ENCODE measurements at regions not wholly inside any gene's neighbourhood (a gene's known extent, or its start where the extent isn't known, plus 50 kb on each side); places are given as distances from the start of the nearest gene placed in this dataset.

- Histone ChIP-seq H2AFZ (replicated peaks) (no peak overlapping the region), H3F3A (ENCODE audit: low read depth) (no peaks in the 10 kb centered on the region), H3K36me3 (no peaks in the 10 kb centered on the region), H3K4me3 (no peak overlapping the region), H3K4me2 (no peak overlapping the region), H3K9me3 (ENCODE audit: low read depth) (no peaks in the 10 kb centered on the region), H3K27ac (no peak overlapping the region), H3K27me3 (no peaks in the 10 kb centered on the region), H3K79me2 (ENCODE audit: low read depth) (no peaks in the 10 kb centered on the region), H4K20me1 (ENCODE audit: low read depth) (no peaks in the 10 kb centered on the region), H3K4me1 (no peaks in the 10 kb centered on the region), H3K9ac (no peak overlapping the region)
- Mint-ChIP-seq H3K27ac (no peak overlapping the region), H3K9me3 (peaks cover 3% of the 10 kb centered on the region), H3K36me3 (no peaks in the 10 kb centered on the region), H3K27me3 (ENCODE audit: insufficient read depth, low read depth) (no peaks in the 10 kb centered on the region), H3K4me3 (no peak overlapping the region), H3K4me1 (peaks cover 13% of the 10 kb centered on the region)
- TF ChIP-seq EZH2phosphoT487 (IDR thresholded peaks at IDR 0.05) (no peak), CTCF (IDR thresholded peaks at IDR 0.05) (no peak), EZH2 (IDR thresholded peaks at IDR 0.05) (no peak)
- no peak for DNase-seq (ENCODE audit: low spot score)
These were observed 1259.6 kb upstream of the CNTN5 start for GRCh38 chr11:97761175-97761574.

DNA sequence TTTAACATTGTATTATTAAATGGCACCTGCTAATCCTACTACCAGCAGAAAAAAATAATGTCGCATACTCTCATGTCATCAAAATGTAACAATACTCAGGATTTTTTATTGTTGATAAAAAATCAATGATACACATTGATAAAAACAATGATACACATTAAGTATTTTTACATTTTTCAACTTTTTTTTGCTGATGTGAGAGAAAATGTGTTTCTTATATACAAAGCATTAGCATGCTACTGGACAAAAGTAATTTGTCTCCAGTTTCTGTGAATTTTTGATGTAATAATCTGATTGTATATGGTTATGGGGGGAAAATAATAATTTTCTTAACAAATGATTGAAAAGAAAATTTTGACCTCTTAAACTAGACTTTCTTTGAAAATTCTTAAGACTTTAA lies 1256.6 kb upstream of the CNTN5 start:
- Histone ChIP-seq H3K27me3 (no peaks in the 10 kb centered on the region), H3K9me3 (ENCODE audit: low read depth) (no peaks in the 10 kb centered on the region), H4K20me1 (ENCODE audit: low read depth) (no peaks in the 10 kb centered on the region), H3K27ac (no peak overlapping the region), H2AFZ (replicated peaks) (no peak overlapping the region), H3K4me1 (no peaks in the 10 kb centered on the region), H3K9ac (no peak overlapping the region), H3K4me3 (no peak overlapping the region), H3K79me2 (ENCODE audit: low read depth) (no peaks in the 10 kb centered on the region), H3K4me2 (no peak overlapping the region), H3K36me3 (no peaks in the 10 kb centered on the region), H3F3A (ENCODE audit: low read depth) (no peaks in the 10 kb centered on the region)
- TF ChIP-seq EZH2 (IDR thresholded peaks at IDR 0.05) (no peak), EZH2phosphoT487 (IDR thresholded peaks at IDR 0.05) (no peak), CTCF (IDR thresholded peaks at IDR 0.05) (no peak)
- peak overlapping the region; percentile 75 for H3K27ac Mint-ChIP-seq
- H3K4me3 Mint-ChIP-seq, result no peak overlapping the region
- peaks cover 3% of the 10 kb centered on the region for H3K9me3 Mint-ChIP-seq
- peaks cover 13% of the 10 kb centered on the region for H3K4me1 Mint-ChIP-seq
- no peak for DNase-seq (ENCODE audit: low spot score)
- H3K36me3 Mint-ChIP-seq, result no peaks in the 10 kb centered on the region
- H3K27me3 Mint-ChIP-seq (ENCODE audit: insufficient read depth, low read depth), result no peaks in the 10 kb centered on the region

DNA sequence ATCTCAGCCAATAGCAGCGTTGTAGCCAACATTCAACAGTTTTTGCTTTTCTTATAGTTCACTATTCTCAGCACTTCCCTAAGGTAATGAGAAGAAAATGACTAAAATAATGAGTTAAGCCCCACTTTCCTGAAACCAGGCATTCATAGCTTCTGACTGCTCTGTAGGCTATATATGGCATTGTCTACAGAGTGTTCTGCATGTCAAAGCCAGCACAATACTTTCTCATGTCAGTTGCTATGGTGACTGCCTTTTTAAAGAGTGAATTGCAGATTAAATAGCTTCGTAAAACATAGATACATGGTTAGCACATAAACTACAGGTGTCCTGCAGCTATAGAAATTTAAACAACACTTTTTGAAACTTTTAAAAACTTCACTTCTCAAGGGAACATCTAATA lies 1256.1 kb upstream of the CNTN5 start:
- no peak overlapping the region for H3K9ac ChIP-seq
- Mint-ChIP-seq H3K36me3 (no peaks in the 10 kb centered on the region), H3K27ac (peak overlapping the region; percentile 75), H3K4me1 (peaks cover 13% of the 10 kb centered on the region), H3K9me3 (peaks cover 3% of the 10 kb centered on the region), H3K4me3 (no peak overlapping the region), H3K27me3 (ENCODE audit: insufficient read depth, low read depth) (no peaks in the 10 kb centered on the region)
- no peaks in the 10 kb centered on the region for H3K4me1 ChIP-seq
- H4K20me1 ChIP-seq (ENCODE audit: low read depth), result no peaks in the 10 kb centered on the region
- H3F3A ChIP-seq (ENCODE audit: low read depth), result no peaks in the 10 kb centered on the region
- no peaks in the 10 kb centered on the region for H3K9me3 ChIP-seq (ENCODE audit: low read depth)
- H3K4me2 ChIP-seq, result no peak overlapping the region
- H3K79me2 ChIP-seq (ENCODE audit: low read depth), result no peaks in the 10 kb centered on the region
- H3K27ac ChIP-seq, result no peak overlapping the region
- no peak for TF ChIP-seq CTCF (IDR thresholded peaks at IDR 0.05)
- no peak for TF ChIP-seq EZH2 (IDR thresholded peaks at IDR 0.05)
- no peak for TF ChIP-seq EZH2phosphoT487 (IDR thresholded peaks at IDR 0.05)
- H3K27me3 ChIP-seq, result no peaks in the 10 kb centered on the region
- DNase-seq (ENCODE audit: low spot score), result no peak
- H2AFZ ChIP-seq (replicated peaks), result no peak overlapping the region
- H3K4me3 ChIP-seq, result no peak overlapping the region
- no peaks in the 10 kb centered on the region for H3K36me3 ChIP-seq

- no peak for DNase-seq (ENCODE audit: low spot score)
- Mint-ChIP-seq H3K27ac (no peak overlapping the region), H3K27me3 (ENCODE audit: insufficient read depth, low read depth) (no peaks in the 10 kb centered on the region), H3K4me3 (no peak overlapping the region), H3K9me3 (no peaks in the 10 kb centered on the region), H3K4me1 (peaks cover 4% of the 10 kb centered on the region), H3K36me3 (no peaks in the 10 kb centered on the region)
- Histone ChIP-seq H3K4me3 (no peak overlapping the region), H3K27me3 (no peaks in the 10 kb centered on the region), H3K36me3 (no peaks in the 10 kb centered on the region), H4K20me1 (ENCODE audit: low read depth) (no peaks in the 10 kb centered on the region), H3K4me1 (no peaks in the 10 kb centered on the region), H3K9ac (no peak overlapping the region), H3K4me2 (no peak overlapping the region), H3K9me3 (ENCODE audit: low read depth) (no peaks in the 10 kb centered on the region), H3K79me2 (ENCODE audit: low read depth) (no peaks in the 10 kb centered on the region), H3K27ac (no peak overlapping the region), H3F3A (ENCODE audit: low read depth) (no peaks in the 10 kb centered on the region), H2AFZ (replicated peaks) (peak overlapping the region; percentile 31)
- TF ChIP-seq EZH2phosphoT487 (IDR thresholded peaks at IDR 0.05), result no peak
- no peak for TF ChIP-seq CTCF (IDR thresholded peaks at IDR 0.05)
- no peak for TF ChIP-seq EZH2 (IDR thresholded peaks at IDR 0.05)
These were observed 1250.2 kb upstream of the CNTN5 start for GRCh38 chr11:97770570-97770969.
